ENCODE measurements at regions not wholly inside any gene's neighbourhood (a gene's known extent, or its start where the extent isn't known, plus 50 kb on each side); places are given as distances from the start of the nearest gene placed in this dataset.

DNA sequence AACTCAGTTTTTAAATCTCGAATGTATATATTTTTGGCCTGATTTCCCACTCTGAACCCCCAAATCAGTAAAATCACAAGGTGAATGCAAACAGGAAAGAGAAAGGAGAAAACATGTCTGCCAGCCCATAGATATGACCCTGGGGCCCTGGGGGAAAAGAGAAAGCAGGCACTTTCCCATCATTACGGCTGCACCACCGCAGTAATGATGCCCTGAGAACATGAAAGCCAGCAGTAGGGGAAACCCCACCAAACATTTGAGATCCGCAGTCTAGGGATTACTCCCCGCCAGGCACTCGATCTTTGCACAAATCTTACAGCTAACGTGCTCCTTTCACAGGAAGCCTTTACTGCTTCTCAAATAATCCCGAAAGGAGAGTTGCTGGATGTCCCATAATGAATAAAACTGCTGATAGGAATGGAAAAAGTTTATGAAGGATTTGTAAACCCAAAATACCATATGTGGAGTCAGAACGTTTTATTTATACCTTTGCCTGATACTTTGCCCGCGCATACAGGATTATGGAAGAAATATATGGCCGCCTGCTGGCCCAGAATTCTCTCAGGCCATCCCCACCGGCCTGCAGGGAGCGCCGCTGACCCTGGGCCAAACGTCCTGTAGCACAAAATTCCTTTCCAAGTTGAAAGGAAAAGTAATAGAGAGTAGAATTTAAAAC lies 180.0 kb upstream of the INHBA start:
- Histone ChIP-seq H3K4me2 (ENCODE audit: low read depth, low read length) (no peak overlapping the region), H3K9me3 (ENCODE audit: low read length) (no peaks in the 10 kb centered on the region), H4K20me1 (ENCODE audit: insufficient read depth, low read length) (no peaks in the 10 kb centered on the region), H2AFZ (ENCODE audit: low read length) (no peak overlapping the region), H3K4me3 (replicated peaks in 1 of 3; ENCODE audit: insufficient read depth in 1 of 3, low read depth in 2 of 3, low read length in 3 of 3) (no peak overlapping the region), H3K4me1 (ENCODE audit: insufficient read depth, low read length) (no peaks in the 10 kb centered on the region), H3K79me2 (ENCODE audit: insufficient read depth, low read length) (no peaks in the 10 kb centered on the region), H3K27me3 (ENCODE audit: control insufficient read depth in 1 of 2, insufficient read depth in 2 of 2, low read length in 2 of 2) (0 out of 5 replicates have a peak, but pooled peaks cover 0 to under 1% of the 10 kb centered on the region in 2 experiments), H3K36me3 (replicated peaks in 1 of 2; ENCODE audit: control insufficient read depth in 1 of 2, insufficient read depth in 2 of 2, low read length in 2 of 2) (no peaks in the 10 kb centered on the region), H3K9ac (ENCODE audit: insufficient read depth, low read depth, low read length) (no peak overlapping the region), H3K27ac (ENCODE audit: extremely low read length, insufficient read depth, low read length) (no peak overlapping the region)
- DNase-seq (ENCODE audit: low spot score) (no peak), ATAC-seq (no peak), FAIRE-seq (no peak)
- no TSS peak for BruUV-seq (replicated peaks)
- ChIA-PET POLR2A (no interaction called here), CTCF (ENCODE audit: low intra/inter-chr PET ratio, low total read pairs) (no interaction called here)
- in situ Hi-C loops (cut with HindIII; ENCODE audit: extremely low pct_ligation_motif_present, low pct_unique_long_range_greater_than_20kb) = no loop called here
- intact Hi-C loops (cut with micrococcal nuclease; ENCODE audit: unreplicated experiment) = loop anchor here (10.0 kb wide), 1 partner anchor 998 kb away; no protein-coding TSS in a partner anchor
- TF ChIP-seq MTA1 (CRISPR knock-in tag; IDR thresholded peaks at IDR 0.05; ENCODE audit: borderline replicate concordance) (no peak), ZSCAN21 (CRISPR knock-in tag; IDR thresholded peaks at IDR 0.05; ENCODE audit: borderline replicate concordance) (no peak), ZNF678 (CRISPR knock-in tag; IDR thresholded peaks at IDR 0.05) (no peak), ZNF33A (CRISPR knock-in tag; IDR thresholded peaks at IDR 0.05; ENCODE audit: borderline replicate concordance) (no peak), FOXC1 (CRISPR knock-in tag; IDR thresholded peaks at IDR 0.05; ENCODE audit: borderline replicate concordance) (no peak), ATRX (CRISPR knock-in tag; IDR thresholded peaks at IDR 0.05; ENCODE audit: borderline replicate concordance) (no peak), ZNF883 (CRISPR knock-in tag; IDR thresholded peaks at IDR 0.05; ENCODE audit: not compliant biosample characterization) (no peak), XRCC5 (optimal IDR thresholded peaks at IDR 0.05; ENCODE audit: low read length) (no peak), ZNF556 (CRISPR knock-in tag; IDR thresholded peaks at IDR 0.05; ENCODE audit: borderline replicate concordance) (no peak), ZBTB38 (CRISPR knock-in tag; IDR thresholded peaks at IDR 0.05) (no peak), STAT5B (CRISPR knock-in tag; IDR thresholded peaks at IDR 0.05) (no peak), ZNF3 (CRISPR knock-in tag; IDR thresholded peaks at IDR 0.05) (no peak), FLYWCH1 (CRISPR knock-in tag; IDR thresholded peaks at IDR 0.05) (no peak)
- TF ChIP-seq, protein P1, sequence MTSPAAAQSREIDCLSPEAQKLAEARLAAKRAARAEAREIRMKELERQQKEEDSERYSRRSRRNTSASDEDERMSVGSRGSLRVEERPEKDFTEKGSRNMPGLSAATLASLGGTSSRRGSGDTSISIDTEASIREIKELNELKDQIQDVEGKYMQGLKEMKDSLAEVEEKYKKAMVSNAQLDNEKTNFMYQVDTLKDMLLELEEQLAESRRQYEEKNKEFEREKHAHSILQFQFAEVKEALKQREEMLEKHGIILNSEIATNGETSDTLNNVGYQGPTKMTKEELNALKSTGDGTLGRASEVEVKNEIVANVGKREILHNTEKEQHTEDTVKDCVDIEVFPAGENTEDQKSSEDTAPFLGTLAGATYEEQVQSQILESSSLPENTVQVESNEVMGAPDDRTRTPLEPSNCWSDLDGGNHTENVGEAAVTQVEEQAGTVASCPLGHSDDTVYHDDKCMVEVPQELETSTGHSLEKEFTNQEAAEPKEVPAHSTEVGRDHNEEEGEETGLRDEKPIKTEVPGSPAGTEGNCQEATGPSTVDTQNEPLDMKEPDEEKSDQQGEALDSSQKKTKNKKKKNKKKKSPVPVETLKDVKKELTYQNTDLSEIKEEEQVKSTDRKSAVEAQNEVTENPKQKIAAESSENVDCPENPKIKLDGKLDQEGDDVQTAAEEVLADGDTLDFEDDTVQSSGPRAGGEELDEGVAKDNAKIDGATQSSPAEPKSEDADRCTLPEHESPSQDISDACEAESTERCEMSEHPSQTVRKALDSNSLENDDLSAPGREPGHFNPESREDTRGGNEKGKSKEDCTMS (CRISPR knock-in tag; conservative IDR thresholded peaks at IDR 0.05) = no peak
- TF ChIP-seq, protein P2, sequence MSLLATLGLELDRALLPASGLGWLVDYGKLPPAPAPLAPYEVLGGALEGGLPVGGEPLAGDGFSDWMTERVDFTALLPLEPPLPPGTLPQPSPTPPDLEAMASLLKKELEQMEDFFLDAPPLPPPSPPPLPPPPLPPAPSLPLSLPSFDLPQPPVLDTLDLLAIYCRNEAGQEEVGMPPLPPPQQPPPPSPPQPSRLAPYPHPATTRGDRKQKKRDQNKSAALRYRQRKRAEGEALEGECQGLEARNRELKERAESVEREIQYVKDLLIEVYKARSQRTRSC (CRISPR knock-in tag; IDR thresholded peaks at IDR 0.05; ENCODE audit: low read depth) = no peak
- TF ChIP-seq, protein P3, sequence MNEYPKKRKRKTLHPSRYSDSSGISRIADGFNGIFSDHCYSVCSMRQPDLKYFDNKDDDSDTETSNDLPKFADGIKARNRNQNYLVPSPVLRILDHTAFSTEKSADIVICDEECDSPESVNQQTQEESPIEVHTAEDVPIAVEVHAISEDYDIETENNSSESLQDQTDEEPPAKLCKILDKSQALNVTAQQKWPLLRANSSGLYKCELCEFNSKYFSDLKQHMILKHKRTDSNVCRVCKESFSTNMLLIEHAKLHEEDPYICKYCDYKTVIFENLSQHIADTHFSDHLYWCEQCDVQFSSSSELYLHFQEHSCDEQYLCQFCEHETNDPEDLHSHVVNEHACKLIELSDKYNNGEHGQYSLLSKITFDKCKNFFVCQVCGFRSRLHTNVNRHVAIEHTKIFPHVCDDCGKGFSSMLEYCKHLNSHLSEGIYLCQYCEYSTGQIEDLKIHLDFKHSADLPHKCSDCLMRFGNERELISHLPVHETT (CRISPR knock-in tag; conservative IDR thresholded peaks at IDR 0.05) = no peak
- WGBS (ENCODE audit: low lambda C conversion rate) = 23% methylated on average over 15 of the region's 16 CpGs

All from HepG2 (cell line).